Osteocyte (in vitro differentiated cells): ENCODE measurements at regions not wholly inside any gene's neighbourhood (a gene's known extent, or its start where the extent isn't known, plus 50 kb on each side); places are given as distances from the start of the nearest gene placed in this dataset.

Experiments used
- DNase-seq: peaks from one replicate; pipeline ENCODE4 v3.0.0; 2021; ENCODE audit warnings: mixed read lengths; ENCODE audit not compliant: unreplicated experiment; ENCODE audit errors: extremely low spot score
- H3K27ac Mint-ChIP-seq: one replicate; pipeline ENCODE4 v1.8.0; 2021; ENCODE audit warnings: mild to moderate bottlenecking, mixed read lengths; ENCODE audit not compliant: unreplicated experiment
- H3K27me3 Mint-ChIP-seq: one replicate; pipeline ENCODE4 v1.8.0; 2021; ENCODE audit warnings: mixed read lengths; ENCODE audit not compliant: unreplicated experiment
- H3K36me3 Mint-ChIP-seq: one replicate; pipeline ENCODE4 v1.8.0; 2021; ENCODE audit warnings: mixed read lengths; ENCODE audit not compliant: unreplicated experiment
- H3K4me1 Mint-ChIP-seq: one replicate; pipeline ENCODE4 v1.8.0; 2021; ENCODE audit warnings: mixed read lengths; ENCODE audit not compliant: unreplicated experiment
- H3K4me3 Mint-ChIP-seq: one replicate; pipeline ENCODE4 v1.8.0; 2021; ENCODE audit warnings: mild to moderate bottlenecking, moderate library complexity, mixed read lengths; ENCODE audit not compliant: unreplicated experiment
- H3K9me3 Mint-ChIP-seq: one replicate; pipeline ENCODE4 v1.8.0; 2021; ENCODE audit warnings: mixed read lengths; ENCODE audit not compliant: unreplicated experiment
- TF ChIP-seq, protein P1 (sequence below): fragments of 200-600 bp; sonication (generic); IDR thresholded peaks from 2 replicates; pipeline ENCODE4 v1.5.0; 2021; ENCODE audit warnings: antibody characterized with exemption, mild to moderate bottlenecking, moderate library complexity

DNA sequence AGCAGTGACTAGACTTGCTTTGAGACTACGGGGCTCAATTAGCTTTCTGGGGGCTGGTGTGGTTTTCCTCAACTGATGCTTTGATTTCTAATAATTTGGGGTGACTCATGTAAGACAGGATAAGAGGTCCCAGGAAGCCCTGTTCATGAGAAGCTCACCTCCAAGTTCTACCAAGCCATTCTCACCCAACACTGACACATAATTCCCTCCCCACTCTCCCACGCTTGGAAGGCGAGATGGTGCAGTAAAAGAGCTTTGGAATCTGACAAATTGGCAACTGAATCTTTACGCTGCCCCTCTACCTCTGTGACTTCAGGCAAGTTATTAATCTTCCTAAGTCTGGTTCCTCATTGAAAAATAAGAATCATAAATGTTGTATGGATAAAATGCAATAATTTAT, 299.1 kb upstream of the DUSP10 start:
- no peak for DNase-seq
- peaks cover 17% of the 10 kb centered on the region for H3K27me3 Mint-ChIP-seq
- no peak overlapping the region for H3K27ac Mint-ChIP-seq
- TF ChIP-seq, protein P1, sequence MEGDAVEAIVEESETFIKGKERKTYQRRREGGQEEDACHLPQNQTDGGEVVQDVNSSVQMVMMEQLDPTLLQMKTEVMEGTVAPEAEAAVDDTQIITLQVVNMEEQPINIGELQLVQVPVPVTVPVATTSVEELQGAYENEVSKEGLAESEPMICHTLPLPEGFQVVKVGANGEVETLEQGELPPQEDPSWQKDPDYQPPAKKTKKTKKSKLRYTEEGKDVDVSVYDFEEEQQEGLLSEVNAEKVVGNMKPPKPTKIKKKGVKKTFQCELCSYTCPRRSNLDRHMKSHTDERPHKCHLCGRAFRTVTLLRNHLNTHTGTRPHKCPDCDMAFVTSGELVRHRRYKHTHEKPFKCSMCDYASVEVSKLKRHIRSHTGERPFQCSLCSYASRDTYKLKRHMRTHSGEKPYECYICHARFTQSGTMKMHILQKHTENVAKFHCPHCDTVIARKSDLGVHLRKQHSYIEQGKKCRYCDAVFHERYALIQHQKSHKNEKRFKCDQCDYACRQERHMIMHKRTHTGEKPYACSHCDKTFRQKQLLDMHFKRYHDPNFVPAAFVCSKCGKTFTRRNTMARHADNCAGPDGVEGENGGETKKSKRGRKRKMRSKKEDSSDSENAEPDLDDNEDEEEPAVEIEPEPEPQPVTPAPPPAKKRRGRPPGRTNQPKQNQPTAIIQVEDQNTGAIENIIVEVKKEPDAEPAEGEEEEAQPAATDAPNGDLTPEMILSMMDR, result no peak
- no peaks in the 10 kb centered on the region for H3K4me1 Mint-ChIP-seq
- no peaks in the 10 kb centered on the region for H3K9me3 Mint-ChIP-seq
- H3K36me3 Mint-ChIP-seq, result no peaks in the 10 kb centered on the region
- no peak overlapping the region for H3K4me3 Mint-ChIP-seq

DNA sequence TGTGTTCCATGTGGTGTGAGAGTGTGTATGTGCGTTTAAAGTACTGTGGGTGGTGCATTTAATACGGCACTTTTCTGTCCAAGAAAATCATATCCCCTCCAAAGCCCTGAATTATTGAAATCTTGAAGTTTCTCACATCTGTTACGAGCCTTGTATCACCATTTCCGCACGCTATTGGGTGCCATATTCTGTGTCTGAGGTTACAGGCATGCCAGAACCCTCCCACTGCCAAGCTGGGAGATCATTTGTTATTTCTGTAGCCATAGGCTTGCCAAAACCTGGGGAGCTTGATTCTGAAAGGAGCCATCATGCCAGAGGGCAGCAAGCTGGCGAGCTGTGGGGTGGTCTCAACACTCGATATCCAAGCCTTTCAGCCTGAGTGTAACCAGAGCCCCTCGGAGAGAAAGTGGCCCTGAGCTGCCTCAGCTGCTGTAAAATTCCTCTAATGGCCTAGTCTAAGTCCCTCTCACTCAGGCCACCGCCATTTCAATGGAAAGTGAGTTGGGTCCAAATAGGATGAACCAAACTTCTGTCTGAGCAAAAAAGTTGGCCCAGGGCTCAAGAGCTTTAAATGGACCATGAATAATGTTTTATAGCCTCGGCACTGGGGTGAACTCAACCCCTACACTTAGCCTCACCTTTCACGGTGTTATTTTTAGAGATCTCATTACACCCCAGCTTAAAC, 298.4 kb upstream of the DUSP10 start:
- H3K27ac Mint-ChIP-seq, result no peak overlapping the region
- H3K4me3 Mint-ChIP-seq, result no peak overlapping the region
- H3K27me3 Mint-ChIP-seq, result peaks cover 17% of the 10 kb centered on the region
- no peaks in the 10 kb centered on the region for H3K4me1 Mint-ChIP-seq
- no peak for DNase-seq
- no peaks in the 10 kb centered on the region for H3K36me3 Mint-ChIP-seq
- H3K9me3 Mint-ChIP-seq, result no peaks in the 10 kb centered on the region
- TF ChIP-seq, protein P1, result no peak

DNA sequence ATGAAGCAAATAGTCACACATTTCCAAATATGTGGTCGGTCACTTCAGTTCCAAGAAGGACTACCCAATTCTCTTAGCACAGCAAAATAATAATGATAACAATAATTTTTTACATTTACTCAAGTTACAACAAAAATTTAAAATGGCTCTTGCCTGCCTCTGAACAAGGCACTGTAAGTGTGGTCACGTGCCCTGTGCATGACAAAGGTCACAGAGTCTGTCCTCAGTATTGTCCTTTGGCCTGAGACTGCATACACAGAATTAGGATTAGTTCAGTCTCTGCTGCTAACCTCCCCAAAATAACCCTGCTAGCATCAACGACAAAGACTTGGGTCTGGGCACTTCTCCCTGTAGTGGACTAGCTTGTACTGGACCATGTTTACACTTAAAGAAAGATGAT, 297.1 kb upstream of the DUSP10 start:
- H3K27me3 Mint-ChIP-seq, result peaks cover 23% of the 10 kb centered on the region
- no peaks in the 10 kb centered on the region for H3K36me3 Mint-ChIP-seq
- peaks cover 3% of the 10 kb centered on the region for H3K4me1 Mint-ChIP-seq
- TF ChIP-seq, protein P1, result no peak
- no peak for DNase-seq
- no peak overlapping the region for H3K4me3 Mint-ChIP-seq
- H3K27ac Mint-ChIP-seq, result no peak overlapping the region
- no peaks in the 10 kb centered on the region for H3K9me3 Mint-ChIP-seq

DNA sequence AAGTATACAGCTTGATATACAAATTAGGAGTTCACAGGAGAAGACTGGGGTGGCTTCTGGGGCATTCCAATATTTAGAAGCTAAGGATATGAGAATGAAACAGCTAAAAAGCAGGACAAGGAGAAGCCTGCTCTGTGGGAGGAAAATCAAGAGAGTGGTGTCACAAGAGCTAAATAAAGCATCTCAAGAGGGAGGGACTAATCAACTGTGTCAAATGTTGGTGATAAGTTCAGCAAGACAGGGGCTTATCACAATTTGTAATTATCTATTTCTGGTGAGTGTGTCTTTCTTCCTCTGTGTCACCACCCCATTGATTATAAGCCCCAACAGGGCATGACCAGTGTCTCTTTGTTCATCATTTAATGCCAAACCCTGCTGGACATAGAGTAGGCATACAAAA, 295.8 kb upstream of the DUSP10 start:
- H3K36me3 Mint-ChIP-seq, result no peaks in the 10 kb centered on the region
- no peaks in the 10 kb centered on the region for H3K9me3 Mint-ChIP-seq
- TF ChIP-seq, protein P1, result no peak
- no peak for DNase-seq
- no peak overlapping the region for H3K4me3 Mint-ChIP-seq
- H3K27me3 Mint-ChIP-seq, result peaks cover 32% of the 10 kb centered on the region
- no peak overlapping the region for H3K27ac Mint-ChIP-seq
- H3K4me1 Mint-ChIP-seq, result peaks cover 3% of the 10 kb centered on the region

DNA sequence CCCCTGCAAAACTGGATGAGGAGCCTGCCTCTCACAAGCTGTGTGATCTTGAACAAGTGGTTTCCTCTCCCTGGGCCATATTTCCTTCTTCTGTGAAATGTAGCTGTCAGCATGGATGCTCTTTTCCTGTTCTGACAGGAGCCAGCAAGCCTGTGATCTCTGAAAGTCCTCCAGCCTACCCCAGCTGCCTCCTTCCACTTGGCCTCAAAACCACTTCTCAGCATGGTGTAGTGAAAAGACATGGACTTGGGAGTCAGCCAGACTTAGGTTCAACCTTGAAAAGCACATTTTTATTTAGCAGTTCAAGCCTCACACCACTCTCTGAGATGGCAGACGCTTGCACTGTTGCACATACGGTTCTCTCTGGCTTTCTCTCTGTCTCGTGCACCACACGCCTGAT, 292.9 kb upstream of the DUSP10 start:
- Mint-ChIP-seq H3K27me3 (peaks cover 43% of the 10 kb centered on the region), H3K4me1 (peaks cover 3% of the 10 kb centered on the region), H3K9me3 (no peaks in the 10 kb centered on the region), H3K4me3 (no peak overlapping the region), H3K27ac (no peak overlapping the region), H3K36me3 (no peaks in the 10 kb centered on the region)
- TF ChIP-seq, protein P1, result no peak
- DNase-seq, result no peak
